A673 (cell line): ENCODE measurements at regions not wholly inside any gene's neighbourhood (a gene's known extent, or its start where the extent isn't known, plus 50 kb on each side); places are given as distances from the start of the nearest gene placed in this dataset.

Experiments
- CTCF ChIP-seq: fragments of 300-800, 200-600 bp; sonication (generic); conservative IDR thresholded peaks from 2 replicates; pipeline ENCODE4 v1.5.1; 2017; ENCODE audit warnings: low read depth, mild to moderate bottlenecking, antibody characterized with exemption, low read length, moderate library complexity, mixed read lengths
- EZH2 ChIP-seq: fragments of 200-600 bp; sonication (generic); IDR thresholded peaks from 2 replicates; pipeline ENCODE4 v1.6.1; 2017; ENCODE audit warnings: borderline replicate concordance, low read depth, mild to moderate bottlenecking, mixed read lengths, antibody characterized with exemption, low read length; ENCODE audit not compliant: poor library complexity, severe bottlenecking

DNA sequence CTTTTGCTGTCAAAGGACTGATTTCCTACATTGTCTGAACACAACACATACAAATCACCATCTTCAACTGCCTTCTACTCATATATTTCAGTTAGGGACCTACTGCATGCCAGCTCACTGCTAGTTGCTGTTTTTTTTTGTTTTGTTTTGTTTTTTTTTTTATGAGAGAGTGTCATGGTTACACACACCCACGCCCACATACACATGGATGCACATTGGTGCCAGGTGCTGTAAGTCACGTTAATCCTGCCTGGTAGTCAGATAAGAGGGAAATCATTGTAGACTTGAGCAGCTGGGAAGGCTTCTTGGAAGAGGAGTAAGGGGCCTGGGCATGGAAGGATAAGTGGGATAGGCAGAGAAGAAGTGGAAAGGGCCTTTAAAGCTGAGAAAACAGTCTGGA, 209.9 kb downstream of the TDRD15 start:
- TF ChIP-seq CTCF (no peak), EZH2 (no peak)
